Right lobe of liver (tissue), 4 donors: ENCODE measurements at regions not wholly inside any gene's neighbourhood (a gene's known extent, or its start where the extent isn't known, plus 50 kb on each side); places are given as distances from the start of the nearest gene placed in this dataset.

Source experiments
- POLR2A ChIP-seq: fragments of 450-650 bp; IDR thresholded peaks from one replicate; pipeline ENCODE4 v1.6.1; 2017; ENCODE audit warnings: antibody characterized with exemption, mild to moderate bottlenecking
- TF ChIP-seq, protein P1 (sequence below), 4 donors: fragments of 200-600 bp in 3 of 4; fragments of 450-650 bp in 1 of 4; IDR thresholded peaks; one replicate each; pipeline versions ENCODE4 v1.5.1 to v1.8.0; 2016 to 2022; ENCODE audit warnings: antibody characterized with exemption in 4 of 4, mild to moderate bottlenecking in 2 of 4
- donor health status: DM: no; HTN: no; CAD: no.
- donor health status: DM: no; HTN: no; CAD: no.
- donor health status: DM: no; HTN: yes; CAD: no.

DNA sequence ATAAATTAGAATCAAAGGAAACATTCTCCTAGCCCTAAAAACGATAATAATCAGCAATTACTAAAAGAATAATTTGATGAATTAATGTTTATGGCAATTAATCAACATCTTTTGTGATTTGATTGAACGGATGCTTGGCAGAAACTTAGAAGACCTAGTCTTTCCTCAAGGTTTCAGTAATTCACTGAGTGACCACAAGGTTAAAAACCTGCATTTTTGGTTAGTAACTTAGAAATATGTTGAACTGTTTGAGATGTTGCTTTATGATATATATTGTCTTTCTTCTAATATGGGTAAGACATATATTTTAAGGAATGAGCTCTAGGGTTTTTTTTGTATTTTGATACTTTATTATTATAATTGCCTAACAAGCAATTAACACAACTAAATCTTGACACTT, 793.0 kb upstream of the NDST4 start:
- TF ChIP-seq POLR2A: no peak
- TF ChIP-seq, protein P1, sequence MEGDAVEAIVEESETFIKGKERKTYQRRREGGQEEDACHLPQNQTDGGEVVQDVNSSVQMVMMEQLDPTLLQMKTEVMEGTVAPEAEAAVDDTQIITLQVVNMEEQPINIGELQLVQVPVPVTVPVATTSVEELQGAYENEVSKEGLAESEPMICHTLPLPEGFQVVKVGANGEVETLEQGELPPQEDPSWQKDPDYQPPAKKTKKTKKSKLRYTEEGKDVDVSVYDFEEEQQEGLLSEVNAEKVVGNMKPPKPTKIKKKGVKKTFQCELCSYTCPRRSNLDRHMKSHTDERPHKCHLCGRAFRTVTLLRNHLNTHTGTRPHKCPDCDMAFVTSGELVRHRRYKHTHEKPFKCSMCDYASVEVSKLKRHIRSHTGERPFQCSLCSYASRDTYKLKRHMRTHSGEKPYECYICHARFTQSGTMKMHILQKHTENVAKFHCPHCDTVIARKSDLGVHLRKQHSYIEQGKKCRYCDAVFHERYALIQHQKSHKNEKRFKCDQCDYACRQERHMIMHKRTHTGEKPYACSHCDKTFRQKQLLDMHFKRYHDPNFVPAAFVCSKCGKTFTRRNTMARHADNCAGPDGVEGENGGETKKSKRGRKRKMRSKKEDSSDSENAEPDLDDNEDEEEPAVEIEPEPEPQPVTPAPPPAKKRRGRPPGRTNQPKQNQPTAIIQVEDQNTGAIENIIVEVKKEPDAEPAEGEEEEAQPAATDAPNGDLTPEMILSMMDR (IDR thresholded peaks at IDR 0.05): no peak
